ENCODE measurements at regions not wholly inside any gene's neighbourhood (a gene's known extent, or its start where the extent isn't known, plus 50 kb on each side); places are given as distances from the start of the nearest gene placed in this dataset.

DNA sequence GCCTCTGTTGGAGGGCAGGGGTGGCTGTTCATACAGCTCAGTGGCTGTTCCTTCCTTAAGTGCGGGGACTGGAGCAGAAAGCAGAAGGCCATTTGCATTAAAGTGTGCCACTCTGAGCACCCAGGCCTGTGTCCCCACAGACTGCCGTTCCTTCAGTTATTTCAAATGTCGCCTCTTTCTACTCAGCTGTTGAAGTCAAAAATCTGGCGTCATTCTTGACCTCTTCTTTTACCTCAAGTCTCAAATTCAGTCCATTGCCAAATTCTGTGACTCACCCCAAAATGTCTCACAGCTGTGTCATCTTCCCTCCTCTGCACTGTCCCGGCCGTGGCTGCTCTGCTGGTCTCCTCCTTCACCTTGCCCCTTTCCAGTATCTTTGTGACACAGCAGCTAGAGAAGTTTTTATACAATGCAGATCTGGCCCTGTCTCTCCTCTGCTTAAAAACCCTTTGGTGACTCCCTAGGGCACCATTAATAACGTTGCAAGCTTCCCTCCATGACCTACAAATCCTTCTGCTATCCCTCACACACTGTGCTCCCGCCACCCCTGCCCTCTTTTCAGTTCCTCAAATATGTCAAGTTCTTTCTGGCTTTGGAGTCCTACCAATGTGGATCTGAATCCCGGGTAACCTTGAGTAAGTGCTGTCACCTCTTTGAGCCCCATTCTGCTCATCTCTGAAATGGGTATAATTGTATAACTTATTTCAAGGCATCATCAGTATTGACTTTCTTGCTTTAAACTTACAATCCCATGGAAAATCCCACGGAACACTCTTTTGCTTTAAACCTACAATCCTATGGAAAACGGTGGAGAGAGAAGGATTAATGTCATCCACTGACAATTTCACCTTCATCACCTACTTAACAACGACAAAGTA, 98.3 kb upstream of the BOD1 start:
- Histone ChIP-seq H3K4me1 (ENCODE audit: control insufficient read depth, insufficient read depth, low read length) (no peaks in the 10 kb centered on the region), H3K9ac (ENCODE audit: low read length) (no peak overlapping the region), H3K4me3 (ENCODE audit: low read length) (no peak overlapping the region), H3K27me3 (ENCODE audit: control insufficient read depth, insufficient read depth, low read length) (no peaks in the 10 kb centered on the region), H3K36me3 (ENCODE audit: control insufficient read depth, insufficient read depth, low read length) (no peaks in the 10 kb centered on the region), H3K27ac (ENCODE audit: low read depth, low read length) (no peak overlapping the region)

DNA sequence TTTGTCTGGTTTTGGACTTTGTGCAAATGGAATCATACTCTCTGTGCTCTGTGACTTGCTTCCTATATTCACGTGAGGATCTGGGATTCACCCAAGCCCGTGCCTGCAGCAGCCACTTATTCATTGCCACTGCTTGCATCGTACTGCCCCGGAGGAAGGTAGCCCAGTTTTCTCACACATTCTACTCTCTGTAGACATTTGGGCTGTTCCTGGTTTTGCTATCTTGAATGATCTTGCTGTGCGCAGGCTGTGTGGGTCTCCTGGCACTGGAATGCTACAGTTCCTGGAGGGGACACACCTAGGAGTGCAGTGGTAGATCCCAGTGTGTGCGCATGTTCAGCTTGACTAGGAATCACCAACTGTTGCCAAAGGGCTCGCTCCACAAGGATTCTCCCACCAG, 99.2 kb upstream of the BOD1 start:
- Histone ChIP-seq H3K4me1 (ENCODE audit: control insufficient read depth, insufficient read depth, low read length) (no peaks in the 10 kb centered on the region), H3K9ac (ENCODE audit: low read length) (no peak overlapping the region), H3K27ac (ENCODE audit: low read depth, low read length) (no peak overlapping the region), H3K36me3 (ENCODE audit: control insufficient read depth, insufficient read depth, low read length) (no peaks in the 10 kb centered on the region), H3K4me3 (ENCODE audit: low read length) (no peak overlapping the region), H3K27me3 (ENCODE audit: control insufficient read depth, insufficient read depth, low read length) (no peaks in the 10 kb centered on the region)

DNA sequence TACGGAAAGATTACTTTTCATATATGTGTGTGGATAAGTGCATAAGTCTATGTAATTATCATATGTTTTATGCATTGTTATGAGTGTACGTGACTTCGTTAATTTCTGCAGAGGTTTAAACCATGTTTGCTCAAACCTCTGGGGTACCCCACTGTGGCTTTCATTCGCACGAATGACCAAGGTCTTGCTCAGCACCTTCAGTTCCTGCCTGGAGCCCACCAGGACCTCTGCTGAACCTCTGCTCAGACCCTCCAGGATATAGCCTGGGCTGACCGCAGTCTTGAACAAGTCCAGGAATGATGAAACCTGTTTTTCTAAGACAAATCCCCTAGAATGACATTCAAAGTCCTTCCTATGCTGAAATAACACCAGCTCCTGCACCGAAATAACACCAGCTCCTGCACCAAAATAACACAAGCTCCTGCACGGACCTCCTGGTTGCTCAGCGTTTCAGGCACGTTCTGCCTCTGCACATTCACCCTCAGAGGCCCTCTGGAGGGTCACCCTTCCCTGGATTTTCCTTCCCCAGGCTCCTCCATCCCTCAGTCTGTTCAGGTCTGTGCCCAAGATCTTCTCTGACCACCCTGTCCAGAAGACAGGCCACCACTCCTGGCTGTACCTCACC, 99.7 kb upstream of the BOD1 start:
- no peak overlapping the region for H3K27ac ChIP-seq (ENCODE audit: low read depth, low read length)
- no peaks in the 10 kb centered on the region for H3K27me3 ChIP-seq (ENCODE audit: control insufficient read depth, insufficient read depth, low read length)
- no peak overlapping the region for H3K9ac ChIP-seq (ENCODE audit: low read length)
- no peak overlapping the region for H3K4me3 ChIP-seq (ENCODE audit: low read length)
- H3K4me1 ChIP-seq (ENCODE audit: control insufficient read depth, insufficient read depth, low read length) = no peaks in the 10 kb centered on the region
- H3K36me3 ChIP-seq (ENCODE audit: control insufficient read depth, insufficient read depth, low read length) = no peaks in the 10 kb centered on the region

DNA sequence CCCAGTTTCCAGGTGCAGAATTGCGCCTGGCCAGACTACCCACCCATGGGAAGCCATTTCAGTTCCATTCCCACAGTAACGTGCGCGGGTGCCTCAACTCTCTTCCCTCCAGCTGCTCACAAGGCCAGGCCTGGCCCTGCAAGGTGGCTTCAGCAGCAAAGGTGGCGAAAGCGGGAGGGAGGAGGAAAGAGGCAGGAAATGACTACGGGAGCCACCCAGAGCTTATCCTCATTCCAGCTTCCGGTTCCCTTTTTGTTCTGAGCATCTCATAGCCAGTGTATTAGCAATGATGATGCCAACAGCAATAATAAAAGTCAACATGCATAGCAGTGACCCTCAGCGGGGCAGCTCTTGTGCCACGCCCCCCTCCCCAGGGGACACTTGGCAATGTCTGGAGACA, 101.5 kb upstream of the BOD1 start:
- Histone ChIP-seq H3K27ac (ENCODE audit: low read depth, low read length) (no peak overlapping the region), H3K4me3 (ENCODE audit: low read length) (no peak overlapping the region), H3K4me1 (ENCODE audit: control insufficient read depth, insufficient read depth, low read length) (no peaks in the 10 kb centered on the region), H3K27me3 (ENCODE audit: control insufficient read depth, insufficient read depth, low read length) (no peaks in the 10 kb centered on the region), H3K36me3 (ENCODE audit: control insufficient read depth, insufficient read depth, low read length) (no peaks in the 10 kb centered on the region), H3K9ac (ENCODE audit: low read length) (no peak overlapping the region)

DNA sequence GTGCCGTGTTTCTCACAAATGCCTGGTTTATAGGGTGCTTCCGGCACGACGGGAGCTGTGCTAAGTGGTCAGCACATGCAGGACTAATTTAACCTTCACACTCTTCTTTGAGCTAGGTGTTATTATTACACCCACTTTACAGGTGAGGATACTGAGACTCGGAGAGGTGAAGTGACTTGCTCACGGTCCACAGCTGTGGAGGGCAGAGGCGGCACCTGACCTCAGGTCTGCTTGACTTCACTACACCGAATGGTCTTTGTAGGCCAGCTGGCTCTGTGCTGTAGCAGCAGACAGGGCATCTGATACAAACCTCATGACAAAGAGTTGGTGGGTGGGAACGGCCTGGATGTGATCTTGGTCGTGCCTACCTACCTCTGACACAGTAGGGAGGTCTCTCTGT, 102.0 kb upstream of the BOD1 start:
- H3K27me3 ChIP-seq (ENCODE audit: control insufficient read depth, insufficient read depth, low read length) = no peaks in the 10 kb centered on the region
- no peak overlapping the region for H3K27ac ChIP-seq (ENCODE audit: low read depth, low read length)
- no peak overlapping the region for H3K9ac ChIP-seq (ENCODE audit: low read length)
- no peaks in the 10 kb centered on the region for H3K4me1 ChIP-seq (ENCODE audit: control insufficient read depth, insufficient read depth, low read length)
- no peak overlapping the region for H3K4me3 ChIP-seq (ENCODE audit: low read length)
- H3K36me3 ChIP-seq (ENCODE audit: control insufficient read depth, insufficient read depth, low read length) = no peaks in the 10 kb centered on the region

DNA sequence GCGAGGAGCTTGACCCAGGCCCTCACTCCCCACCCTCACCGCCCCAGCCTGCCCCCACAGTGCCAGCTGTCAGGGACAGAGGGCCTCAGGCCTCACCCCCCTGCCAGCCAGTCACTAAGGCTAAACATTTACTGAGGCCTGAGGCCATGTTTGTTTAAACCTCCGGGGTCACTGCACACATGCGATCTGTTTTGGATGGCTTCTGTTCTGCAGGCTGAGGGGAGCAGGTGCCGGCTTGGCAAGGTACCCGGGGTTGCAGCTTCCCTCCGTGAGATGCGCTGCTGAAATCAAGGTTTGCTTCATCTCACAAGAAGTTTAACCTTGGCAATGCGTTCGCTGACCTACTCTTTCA, 103.3 kb upstream of the BOD1 start:
- no peaks in the 10 kb centered on the region for H3K4me1 ChIP-seq (ENCODE audit: control insufficient read depth, insufficient read depth, low read length)
- no peaks in the 10 kb centered on the region for H3K27me3 ChIP-seq (ENCODE audit: control insufficient read depth, insufficient read depth, low read length)
- H3K27ac ChIP-seq (ENCODE audit: low read depth, low read length) = no peak overlapping the region
- H3K9ac ChIP-seq (ENCODE audit: low read length) = no peak overlapping the region
- no peaks in the 10 kb centered on the region for H3K36me3 ChIP-seq (ENCODE audit: control insufficient read depth, insufficient read depth, low read length)
- no peak overlapping the region for H3K4me3 ChIP-seq (ENCODE audit: low read length)

DNA sequence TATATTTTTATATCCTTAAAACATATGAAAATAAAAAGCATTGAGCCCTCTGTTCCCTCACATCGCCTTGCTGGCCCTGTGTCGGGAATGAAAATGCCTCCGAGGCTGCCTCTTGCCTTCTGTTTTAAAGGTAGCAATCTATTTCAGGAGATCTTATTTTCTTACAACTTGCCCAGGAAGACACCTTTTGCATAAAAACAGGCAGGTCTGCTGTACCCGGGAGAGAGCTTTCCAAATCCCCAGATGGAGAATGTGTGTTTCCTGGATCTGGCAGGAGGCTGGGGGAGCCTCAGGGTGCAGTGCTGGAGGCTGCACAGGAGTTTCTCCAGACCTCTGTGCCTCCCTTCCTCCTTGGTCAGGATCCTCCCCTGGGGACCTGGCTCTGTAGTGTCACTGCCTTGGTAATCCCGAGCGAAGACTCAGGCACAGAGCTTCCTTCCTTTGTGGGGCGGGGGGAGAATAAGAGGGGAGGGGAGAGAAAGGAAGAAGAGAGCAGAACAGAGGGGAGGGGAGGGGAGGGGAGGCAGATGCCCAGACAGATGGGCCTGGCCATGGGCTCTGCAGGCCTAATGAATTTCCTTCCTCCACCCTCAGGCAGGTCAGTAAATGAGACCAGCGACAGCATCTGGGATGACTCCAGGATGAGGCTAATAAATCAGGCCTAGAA, 104.0 kb upstream of the BOD1 start:
- no peak overlapping the region for H3K4me3 ChIP-seq (ENCODE audit: low read length)
- H3K27me3 ChIP-seq (ENCODE audit: control insufficient read depth, insufficient read depth, low read length) = no peaks in the 10 kb centered on the region
- H3K4me1 ChIP-seq (ENCODE audit: control insufficient read depth, insufficient read depth, low read length) = no peaks in the 10 kb centered on the region
- H3K27ac ChIP-seq (ENCODE audit: low read depth, low read length) = no peak overlapping the region
- no peaks in the 10 kb centered on the region for H3K36me3 ChIP-seq (ENCODE audit: control insufficient read depth, insufficient read depth, low read length)
- no peak overlapping the region for H3K9ac ChIP-seq (ENCODE audit: low read length)

DNA sequence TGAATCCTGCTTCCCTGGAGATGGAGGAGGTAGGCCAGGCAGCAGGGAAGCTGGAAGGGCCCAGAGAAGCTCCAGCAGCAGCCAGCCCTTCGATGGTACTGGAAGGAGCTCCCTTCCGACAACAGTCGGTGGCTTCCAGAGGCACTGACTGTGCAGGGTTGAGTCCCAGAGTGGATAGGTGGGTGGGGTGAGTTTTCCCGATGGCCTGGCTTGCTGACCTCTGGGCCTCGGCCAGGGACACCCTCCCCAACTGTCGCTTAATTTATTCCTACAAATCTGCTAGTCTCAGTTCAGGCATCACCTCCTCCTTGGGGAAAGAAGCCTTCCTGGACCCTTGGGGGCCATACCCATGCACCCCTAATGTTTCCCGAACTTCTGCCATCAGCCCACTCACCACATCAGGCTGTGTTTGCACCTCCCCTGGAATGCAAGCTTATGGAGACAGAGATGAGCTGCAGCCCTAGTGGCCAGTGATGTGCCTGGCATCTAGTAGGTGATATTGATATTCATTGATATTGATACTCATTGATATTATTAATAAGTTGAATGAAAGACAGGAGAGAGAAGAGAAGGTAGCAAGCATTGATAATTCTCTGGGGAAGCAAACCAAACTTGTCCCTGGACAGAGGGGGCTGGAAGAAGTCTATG, 104.6 kb upstream of the BOD1 start:
- no peak overlapping the region for H3K27ac ChIP-seq (ENCODE audit: low read depth, low read length)
- no peak overlapping the region for H3K4me3 ChIP-seq (ENCODE audit: low read length)
- no peaks in the 10 kb centered on the region for H3K36me3 ChIP-seq (ENCODE audit: control insufficient read depth, insufficient read depth, low read length)
- no peaks in the 10 kb centered on the region for H3K27me3 ChIP-seq (ENCODE audit: control insufficient read depth, insufficient read depth, low read length)
- H3K9ac ChIP-seq (ENCODE audit: low read length) = no peak overlapping the region
- H3K4me1 ChIP-seq (ENCODE audit: control insufficient read depth, insufficient read depth, low read length) = no peaks in the 10 kb centered on the region

DNA sequence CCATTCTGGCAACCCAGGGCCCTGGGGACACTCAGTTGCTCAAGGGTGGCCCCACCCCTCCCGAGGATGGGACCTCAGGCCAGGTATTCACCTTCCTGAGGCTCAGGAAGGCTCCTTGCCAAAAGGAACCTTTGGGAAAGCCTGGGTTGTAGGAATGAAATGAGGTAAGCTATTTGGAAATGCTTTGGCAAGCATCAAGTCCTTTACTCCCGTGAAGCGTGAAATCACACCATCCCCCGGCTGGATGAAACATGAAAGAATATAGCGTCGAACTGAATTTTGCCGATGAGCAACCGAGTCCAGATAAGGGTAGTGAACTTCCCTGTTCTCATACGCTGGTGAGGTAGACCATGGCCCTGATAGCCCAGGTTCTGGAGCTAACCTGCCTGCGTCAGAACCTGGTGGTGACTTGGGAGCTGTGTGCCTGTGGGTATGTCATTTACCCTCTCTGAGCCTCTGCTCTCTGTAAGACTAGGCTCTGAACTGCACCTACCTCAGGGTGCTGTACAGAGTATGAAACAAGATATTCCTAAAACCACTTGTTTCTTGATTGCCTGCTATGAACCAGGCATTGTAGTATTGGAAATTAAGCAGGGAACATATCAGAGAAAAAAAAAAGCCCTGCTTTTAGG, 105.3 kb upstream of the BOD1 start:
- Histone ChIP-seq H3K36me3 (ENCODE audit: control insufficient read depth, insufficient read depth, low read length) (no peaks in the 10 kb centered on the region), H3K27me3 (ENCODE audit: control insufficient read depth, insufficient read depth, low read length) (no peaks in the 10 kb centered on the region), H3K4me3 (ENCODE audit: low read length) (no peak overlapping the region), H3K27ac (ENCODE audit: low read depth, low read length) (no peak overlapping the region), H3K9ac (ENCODE audit: low read length) (no peak overlapping the region), H3K4me1 (ENCODE audit: control insufficient read depth, insufficient read depth, low read length) (no peaks in the 10 kb centered on the region)

DNA sequence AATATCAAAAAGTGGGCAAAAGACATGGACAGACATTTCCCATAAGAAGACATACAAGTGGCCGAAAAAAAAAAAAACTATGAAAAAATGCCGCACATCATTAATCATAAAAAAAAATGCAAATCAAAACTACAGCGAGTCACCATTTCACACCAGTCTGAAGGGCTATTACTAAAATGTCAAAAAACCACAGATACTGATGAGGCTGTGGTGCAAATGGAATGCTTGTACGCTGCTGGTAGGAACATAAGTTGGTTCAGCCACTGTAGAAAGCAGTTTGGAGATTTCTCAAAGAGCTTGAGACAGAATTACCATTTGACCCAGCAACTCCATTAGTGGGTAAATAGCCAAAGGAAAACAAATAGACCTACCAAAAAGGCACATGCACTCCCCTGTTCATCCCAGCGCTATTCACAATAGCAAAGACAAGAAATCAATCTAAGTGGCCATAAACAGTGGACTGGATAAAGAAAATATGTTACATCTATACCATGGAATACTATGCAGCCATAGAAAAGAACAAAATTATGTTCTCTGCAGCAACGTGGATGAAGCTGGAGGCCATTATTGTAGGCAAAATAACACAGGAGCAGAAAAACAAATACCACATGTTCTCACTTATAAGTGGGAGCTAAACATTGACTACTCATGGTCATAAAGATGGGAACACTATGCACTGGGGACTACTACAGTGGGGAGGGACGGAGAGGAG, 110.6 kb upstream of the BOD1 start:
- H3K4me1 ChIP-seq (ENCODE audit: control insufficient read depth, insufficient read depth, low read length) = no peaks in the 10 kb centered on the region
- H3K27ac ChIP-seq (ENCODE audit: low read depth, low read length) = no peak overlapping the region

DNA sequence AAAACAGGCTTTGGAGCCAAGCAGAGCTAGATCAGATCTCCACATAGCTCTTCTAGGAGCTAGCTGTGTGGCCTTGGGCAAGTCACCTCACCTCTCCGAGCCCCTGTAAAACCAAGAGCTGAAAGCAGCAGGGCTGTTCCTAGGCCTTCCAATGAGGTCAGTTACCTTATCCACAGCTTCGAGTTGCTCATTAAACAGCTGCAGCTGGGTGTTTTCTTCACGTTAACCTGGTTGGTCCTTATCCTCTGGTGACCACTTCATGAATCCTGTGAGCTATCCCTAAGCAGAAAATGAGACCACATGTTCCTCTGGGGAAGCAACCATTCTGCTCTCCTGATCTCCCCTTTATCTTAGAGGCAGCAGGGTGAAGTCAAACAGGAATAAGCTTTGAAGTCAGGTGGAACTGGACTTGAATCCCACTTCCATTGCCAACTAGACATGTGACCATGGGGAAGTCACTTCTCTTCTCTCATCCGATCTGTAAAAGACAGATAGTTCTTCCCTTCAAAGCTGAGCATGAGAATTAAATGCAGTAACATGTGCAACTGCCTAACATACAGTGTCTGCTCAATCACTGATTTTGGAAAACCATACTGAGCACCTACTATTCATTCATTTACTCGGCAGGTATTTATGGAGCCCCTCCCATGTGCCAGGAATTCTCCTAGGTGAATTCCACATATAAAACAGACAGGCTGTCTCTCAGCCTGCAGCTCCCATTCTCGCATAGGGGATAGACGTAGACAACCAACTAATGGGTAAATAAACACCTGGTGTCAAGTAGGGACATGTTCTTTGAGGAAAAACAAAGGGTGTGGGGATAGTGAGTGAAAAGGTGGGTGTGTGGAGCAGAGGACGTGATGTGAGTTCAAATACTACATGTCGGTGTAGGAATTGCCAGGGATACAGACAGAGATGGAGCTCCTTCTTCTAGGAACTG, 111.7 kb upstream of the BOD1 start:
- H3K27ac ChIP-seq (ENCODE audit: low read depth, low read length) = no peak overlapping the region
- no peaks in the 10 kb centered on the region for H3K27me3 ChIP-seq (ENCODE audit: control insufficient read depth, insufficient read depth, low read length)
- H3K4me1 ChIP-seq (ENCODE audit: control insufficient read depth, insufficient read depth, low read length) = no peaks in the 10 kb centered on the region
- H3K36me3 ChIP-seq (ENCODE audit: control insufficient read depth, insufficient read depth, low read length) = no peaks in the 10 kb centered on the region
- H3K4me3 ChIP-seq (ENCODE audit: low read length) = no peak overlapping the region
- no peak overlapping the region for H3K9ac ChIP-seq (ENCODE audit: low read length)

More for the DNA sequence above, 110.6 kb upstream of the BOD1 start:
- no peak overlapping the region for H3K4me3 ChIP-seq (ENCODE audit: low read length)
- no peaks in the 10 kb centered on the region for H3K36me3 ChIP-seq (ENCODE audit: control insufficient read depth, insufficient read depth, low read length)
- no peaks in the 10 kb centered on the region for H3K27me3 ChIP-seq (ENCODE audit: control insufficient read depth, insufficient read depth, low read length)
- H3K9ac ChIP-seq (ENCODE audit: low read length) = no peak overlapping the region
